ENCODE measurements at regions not wholly inside any gene's neighbourhood (a gene's known extent, or its start where the extent isn't known, plus 50 kb on each side); places are given as distances from the start of the nearest gene placed in this dataset.

DNA sequence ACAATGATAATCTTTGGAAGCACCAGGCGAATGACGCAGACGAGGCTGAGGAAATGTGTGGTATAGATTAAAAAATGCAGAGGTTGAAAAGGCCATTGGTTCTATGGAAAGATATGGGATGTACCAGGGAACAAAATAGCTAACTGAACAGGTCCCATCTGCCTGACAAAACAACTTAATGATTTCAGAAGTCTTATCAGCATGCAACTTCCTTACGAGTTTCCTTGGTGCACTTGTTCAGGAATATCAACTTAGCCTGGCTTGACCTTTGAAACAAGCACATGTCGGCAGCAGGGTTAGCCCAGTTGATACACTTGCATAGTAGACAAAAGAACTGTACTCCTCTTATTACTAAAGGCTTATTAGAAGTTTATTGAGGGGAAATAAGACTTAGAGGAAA is 90.9 kb upstream of the CDH11 start:
- TF ChIP-seq POLR2AphosphoS5 (IDR thresholded peaks at IDR 0.05; ENCODE audit: low read depth, low read length), result no peak
- no peak for TF ChIP-seq CEBPB (IDR thresholded peaks at IDR 0.05; ENCODE audit: low read depth)
- TF ChIP-seq, protein P1, sequence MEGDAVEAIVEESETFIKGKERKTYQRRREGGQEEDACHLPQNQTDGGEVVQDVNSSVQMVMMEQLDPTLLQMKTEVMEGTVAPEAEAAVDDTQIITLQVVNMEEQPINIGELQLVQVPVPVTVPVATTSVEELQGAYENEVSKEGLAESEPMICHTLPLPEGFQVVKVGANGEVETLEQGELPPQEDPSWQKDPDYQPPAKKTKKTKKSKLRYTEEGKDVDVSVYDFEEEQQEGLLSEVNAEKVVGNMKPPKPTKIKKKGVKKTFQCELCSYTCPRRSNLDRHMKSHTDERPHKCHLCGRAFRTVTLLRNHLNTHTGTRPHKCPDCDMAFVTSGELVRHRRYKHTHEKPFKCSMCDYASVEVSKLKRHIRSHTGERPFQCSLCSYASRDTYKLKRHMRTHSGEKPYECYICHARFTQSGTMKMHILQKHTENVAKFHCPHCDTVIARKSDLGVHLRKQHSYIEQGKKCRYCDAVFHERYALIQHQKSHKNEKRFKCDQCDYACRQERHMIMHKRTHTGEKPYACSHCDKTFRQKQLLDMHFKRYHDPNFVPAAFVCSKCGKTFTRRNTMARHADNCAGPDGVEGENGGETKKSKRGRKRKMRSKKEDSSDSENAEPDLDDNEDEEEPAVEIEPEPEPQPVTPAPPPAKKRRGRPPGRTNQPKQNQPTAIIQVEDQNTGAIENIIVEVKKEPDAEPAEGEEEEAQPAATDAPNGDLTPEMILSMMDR (IDR thresholded peaks at IDR 0.05 in 2 of 3, conservative IDR thresholded peaks at IDR 0.05 in 1 of 3; ENCODE audit: borderline replicate concordance in 1 of 3, insufficient read depth in 1 of 3, low read depth in 2 of 3, low read length in 2 of 3), result no peak
- TF ChIP-seq EGR1 (IDR thresholded peaks at IDR 0.05; ENCODE audit: low read depth), result no peak
- TF ChIP-seq EZH2phosphoT487 (IDR thresholded peaks at IDR 0.05; ENCODE audit: borderline replicate concordance), result no peak
- TF ChIP-seq EZH2 (IDR thresholded peaks at IDR 0.05), result no peak
- TF ChIP-seq POLR2A (IDR thresholded peaks at IDR 0.05; ENCODE audit: borderline replicate concordance, extremely low read depth, insufficient read depth, insufficient read length), result no peak
